HG03342 (cell line): ENCODE measurements at regions not wholly inside any gene's neighbourhood (a gene's known extent, or its start where the extent isn't known, plus 50 kb on each side); places are given as distances from the start of the nearest gene placed in this dataset.
"Not testable (repeated sequence)": the region's sequence is repeated elsewhere in the genome, so short reads cannot be mapped to it uniquely, and the experiment has no call there.

Experiments used
- ATAC-seq: cut with Tn5 transposase; IDR thresholded peaks from one replicate; pipeline ENCODE4 v1.9.1; 2021; ENCODE audit warnings: mild to moderate bottlenecking, moderate library complexity; ENCODE audit not compliant: unreplicated experiment

DNA sequence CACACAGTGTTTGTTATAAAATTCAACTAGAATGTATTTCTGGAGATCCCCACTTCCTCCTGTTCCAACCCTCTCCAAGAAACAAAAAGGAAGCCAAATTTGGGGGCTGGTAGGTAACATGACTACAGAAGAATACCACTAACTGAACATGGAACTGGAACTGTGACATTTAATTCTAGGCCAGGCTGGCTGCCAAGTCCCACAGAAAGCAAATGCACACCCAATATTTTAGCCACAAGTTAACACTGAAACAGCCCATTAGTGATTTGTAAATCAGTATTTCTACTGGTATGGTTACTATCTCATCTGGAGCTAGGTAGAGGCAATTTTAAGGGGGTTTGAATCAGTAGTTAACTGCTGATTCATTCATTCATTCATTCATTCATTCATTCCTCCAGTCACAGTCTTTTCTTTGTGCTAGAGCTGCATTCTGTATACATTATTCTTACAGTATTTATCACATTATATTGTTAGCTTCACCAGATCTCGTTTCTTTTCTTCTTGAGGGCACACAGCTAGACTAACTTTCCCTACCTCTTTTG is 131.7 kb upstream of the GDNF start:
- no peak for ATAC-seq

GRCh38 chr5:37966871-37967270 is 127.0 kb upstream of the GDNF start:
- ATAC-seq = no peak

DNA sequence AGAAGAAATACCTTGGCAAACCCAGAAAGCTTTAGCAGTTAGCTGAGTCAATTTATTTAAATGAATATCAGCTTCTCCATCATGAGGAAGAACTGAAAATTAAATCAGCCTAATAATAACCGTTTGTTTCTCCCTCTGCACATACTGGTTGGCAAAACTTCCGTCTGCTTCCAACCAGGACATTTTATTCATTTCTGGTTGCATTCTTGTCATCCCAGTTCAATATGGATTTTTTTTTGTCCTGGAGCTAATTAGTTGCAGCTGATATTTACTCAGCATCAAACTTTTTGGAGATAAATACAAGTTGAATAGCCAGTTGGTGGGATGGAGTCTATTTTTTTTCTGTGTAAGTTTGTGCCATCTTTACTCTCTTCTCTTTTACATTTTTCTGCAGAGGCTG is 126.5 kb upstream of the GDNF start:
- ATAC-seq = no peak

- no peak for ATAC-seq
Observed at GRCh38 chr5:37962389-37962788, 122.5 kb upstream of the GDNF start.

DNA sequence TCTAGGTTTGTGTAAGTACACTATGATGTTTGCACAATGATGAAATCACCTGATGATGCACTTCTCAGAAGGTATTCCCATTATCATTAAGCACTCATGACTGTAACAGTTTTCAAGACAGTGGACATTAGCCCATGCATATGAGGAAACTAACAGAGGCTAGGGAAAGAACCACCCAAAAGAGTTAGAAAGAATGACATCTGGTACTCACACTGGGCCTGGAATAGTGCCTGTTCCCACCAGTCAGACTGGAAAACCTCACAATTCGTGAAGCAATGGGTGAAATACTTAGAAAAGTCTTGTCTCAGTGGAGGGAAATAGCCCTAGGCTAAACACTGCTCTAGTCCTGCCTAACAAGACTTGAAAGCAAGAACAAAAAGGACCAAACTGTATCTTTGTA is 117.4 kb upstream of the GDNF start:
- no peak for ATAC-seq

- ATAC-seq = no peak
Observed at GRCh38 chr5:37955748-37956147, 115.9 kb upstream of the GDNF start.

DNA sequence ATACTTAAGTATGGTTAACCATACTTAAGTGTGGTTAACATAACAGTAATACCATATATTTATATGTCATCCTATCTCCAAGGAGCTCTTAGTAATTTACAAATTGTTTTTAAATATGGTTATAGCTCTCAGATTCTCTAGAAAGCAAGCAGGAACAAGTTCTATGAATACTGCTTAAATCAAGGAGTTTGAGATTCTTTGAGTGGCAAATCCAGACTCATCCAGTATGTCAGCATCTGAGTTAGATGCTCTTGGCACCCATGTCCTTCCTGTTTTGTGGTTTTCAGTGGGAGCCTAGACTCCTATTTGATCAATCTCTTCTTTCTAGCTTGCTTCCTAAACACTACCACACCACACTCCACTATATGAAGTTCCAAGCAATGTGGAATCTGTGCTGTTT is 114.7 kb upstream of the GDNF start:
- no peak for ATAC-seq

- no peak for ATAC-seq
Observed at GRCh38 chr5:37951946-37952721, 112.3 kb upstream of the GDNF start.

GRCh38 chr5:37950436-37950835 is 110.6 kb upstream of the GDNF start:
- no peak for ATAC-seq

- no peak for ATAC-seq
Observed at GRCh38 chr5:37945446-37945845, 105.6 kb upstream of the GDNF start.

- ATAC-seq = not testable (repeated sequence)
Observed at GRCh38 chr5:37943136-37943535, 103.3 kb upstream of the GDNF start.

GRCh38 chr5:37940931-37941623 is 101.2 kb upstream of the GDNF start:
- no peak for ATAC-seq

DNA sequence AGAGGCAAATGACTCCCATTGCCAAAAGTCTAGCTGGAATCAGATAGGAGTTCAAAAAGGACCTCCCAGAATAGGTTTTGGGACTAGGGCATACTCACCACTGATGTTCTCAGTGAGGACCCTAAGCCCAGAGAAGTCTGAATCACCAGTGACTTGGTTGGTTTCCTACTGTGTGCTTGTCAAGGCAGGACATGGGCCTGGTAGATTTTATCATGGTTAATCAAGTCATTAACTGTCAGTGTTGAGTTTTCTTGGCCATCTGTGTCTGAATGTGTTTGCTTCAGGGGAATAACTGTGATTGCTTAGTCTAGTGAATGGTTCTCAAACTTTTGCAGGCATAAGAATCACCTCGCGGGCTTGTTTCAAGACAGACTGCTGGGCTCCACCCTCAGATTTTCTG is 99.0 kb upstream of the GDNF start:
- ATAC-seq = no peak

DNA sequence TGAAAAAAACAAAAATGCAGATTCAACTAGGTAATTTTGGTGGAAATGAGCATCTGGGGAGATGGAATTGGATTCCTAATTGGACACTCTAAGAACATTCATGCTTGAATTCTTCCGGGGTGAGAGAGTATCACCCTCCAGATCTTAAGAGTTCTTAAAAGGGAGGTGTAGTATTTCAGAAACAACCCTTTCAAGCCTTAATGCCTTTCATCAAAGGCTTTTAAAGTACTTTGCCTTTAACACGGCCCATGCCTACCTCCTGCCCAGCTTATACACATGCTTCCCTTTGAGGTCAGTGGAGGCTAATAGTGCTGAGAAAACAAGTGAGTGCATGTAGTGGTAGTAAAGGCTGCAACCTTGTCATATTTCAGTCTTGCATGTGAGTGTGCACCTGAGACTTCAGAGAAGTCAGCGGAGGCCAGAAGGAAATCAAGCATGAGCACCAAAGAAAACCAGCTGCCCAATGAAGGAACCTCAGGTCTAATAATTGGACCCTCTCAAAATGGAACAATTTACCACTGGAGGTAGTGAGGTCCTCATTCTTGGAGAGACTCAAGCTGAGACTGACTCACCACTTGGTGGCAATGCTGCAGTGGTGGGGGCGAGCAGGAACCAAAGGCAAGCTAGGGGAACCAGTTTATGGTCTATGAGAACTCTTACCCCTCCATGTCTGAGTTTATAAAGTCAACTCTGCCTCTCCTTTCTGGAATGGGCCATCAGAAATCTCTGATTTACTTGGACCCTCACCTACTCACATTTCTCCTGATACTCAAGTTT is 98.4 kb upstream of the GDNF start:
- ATAC-seq = no peak

DNA sequence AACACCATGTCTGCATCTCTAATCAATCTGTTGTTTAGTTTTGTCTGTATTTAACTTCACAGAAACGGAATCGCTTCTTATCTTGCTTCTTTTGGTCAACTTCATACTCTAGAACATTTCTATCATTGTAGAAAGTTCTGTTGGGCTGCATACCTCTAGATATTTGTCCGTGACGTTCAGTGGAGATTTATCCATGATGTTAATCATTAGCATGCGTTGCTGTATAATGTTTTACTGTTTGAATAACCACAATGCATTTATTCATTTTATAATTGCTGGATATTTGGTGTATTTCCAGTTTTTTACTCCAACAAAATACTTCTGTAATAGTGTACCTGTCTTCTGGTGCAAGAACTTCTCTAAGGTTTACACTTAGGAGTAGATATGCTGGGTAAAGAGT is 96.2 kb upstream of the GDNF start:
- ATAC-seq = no peak

GRCh38 chr5:37933576-37933975 is 93.7 kb upstream of the GDNF start:
- no peak for ATAC-seq

DNA sequence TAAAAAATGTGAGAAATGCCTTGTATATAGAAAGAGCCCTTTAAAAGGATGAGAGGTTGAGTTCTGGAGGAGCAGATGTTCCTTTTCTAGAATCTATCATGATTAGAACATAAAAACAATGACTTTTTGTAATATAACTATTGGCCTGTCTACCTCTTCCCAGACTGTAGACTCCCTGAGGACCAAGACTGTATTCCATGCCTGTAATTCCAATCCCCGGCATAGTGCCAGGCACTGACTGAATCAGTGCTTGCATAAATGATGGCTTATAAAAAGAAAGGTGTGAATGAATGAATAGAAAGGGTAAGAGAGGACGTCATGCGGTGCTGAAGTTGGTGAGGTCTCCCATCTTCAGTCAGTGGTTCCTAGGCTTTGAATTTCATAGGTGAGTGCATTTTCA is 92.6 kb upstream of the GDNF start:
- no peak for ATAC-seq

DNA sequence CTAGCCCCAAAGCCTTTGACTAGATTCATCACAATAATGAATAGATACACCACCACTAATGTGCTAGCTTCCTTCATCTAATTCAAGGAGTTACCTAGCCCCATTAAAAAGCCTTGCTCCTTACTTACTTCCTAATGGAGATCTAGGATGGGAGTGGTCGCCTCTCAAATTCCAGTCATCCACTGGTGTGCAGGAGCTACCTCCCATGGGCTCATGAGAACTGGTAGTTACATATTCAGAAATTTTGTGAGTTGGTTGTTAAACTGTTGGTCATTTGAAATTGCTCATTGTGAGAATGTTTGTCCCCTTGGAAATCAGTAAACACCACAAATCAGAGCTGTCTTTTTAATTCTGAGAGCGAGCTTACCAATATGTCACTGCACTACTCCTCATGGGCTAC is 91.7 kb upstream of the GDNF start:
- ATAC-seq = no peak

DNA sequence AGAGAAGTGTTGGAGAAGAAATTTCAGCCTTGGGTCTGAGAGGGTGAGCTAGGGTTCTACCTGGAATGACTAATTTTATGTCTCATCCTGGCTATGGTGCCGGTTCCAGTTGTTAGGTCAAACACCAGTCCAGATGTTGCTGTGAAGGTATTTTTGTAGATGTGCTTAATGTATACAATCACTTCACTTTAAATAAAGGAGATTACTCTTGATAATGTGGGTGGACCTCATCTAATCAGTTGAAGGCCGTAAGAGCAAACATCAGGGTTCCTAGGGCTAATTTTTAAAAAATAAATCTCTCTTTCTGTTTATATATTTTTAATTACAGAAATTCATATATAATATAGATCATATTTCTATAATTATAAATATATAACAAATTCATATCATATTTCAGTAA is 90.5 kb upstream of the GDNF start:
- ATAC-seq = no peak

- no peak for ATAC-seq
Observed at GRCh38 chr5:37929791-37930190, 90.0 kb upstream of the GDNF start.

DNA sequence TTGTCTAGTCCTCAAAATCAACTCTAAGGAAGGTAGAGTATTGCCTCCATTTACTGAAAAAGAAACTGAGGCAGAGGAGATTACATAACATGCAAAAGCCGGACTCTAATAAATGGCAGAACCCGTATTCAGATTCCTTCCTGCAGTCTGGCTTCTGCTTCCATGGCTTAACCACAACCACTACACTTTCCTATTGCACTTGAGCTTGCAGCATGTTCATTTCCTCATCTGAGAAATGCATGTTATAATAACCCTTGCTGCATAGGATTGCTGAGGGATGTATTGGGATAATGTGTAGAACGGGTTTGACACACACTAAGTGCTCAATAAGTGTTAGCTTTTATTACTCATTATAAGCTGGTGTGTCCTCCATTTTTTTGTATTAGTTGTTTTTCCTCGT is 87.9 kb upstream of the GDNF start:
- not testable (repeated sequence) for ATAC-seq

DNA sequence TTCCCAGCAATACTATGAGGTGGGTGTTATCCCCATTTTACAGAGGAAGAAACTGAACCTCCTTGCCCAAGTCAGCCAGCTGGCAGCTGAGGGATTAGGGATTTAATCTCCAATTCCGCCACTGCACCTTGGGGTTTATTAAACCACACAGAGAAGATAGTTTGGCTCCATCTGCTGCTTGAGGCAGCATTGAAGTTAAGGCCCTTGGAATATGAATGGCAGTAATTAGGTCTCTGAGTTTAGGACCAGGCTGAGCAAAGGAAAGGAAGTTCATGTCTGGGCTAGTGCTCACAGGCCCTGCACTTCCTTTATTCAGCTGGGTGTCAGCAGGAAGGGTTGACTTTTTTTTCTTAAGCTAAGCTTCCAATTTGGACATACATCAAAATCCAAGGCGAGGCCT is 86.9 kb upstream of the GDNF start:
- ATAC-seq = no peak
